WERI-Rb-1 (cell line): ENCODE measurements at regions not wholly inside any gene's neighbourhood (a gene's known extent, or its start where the extent isn't known, plus 50 kb on each side); places are given as distances from the start of the nearest gene placed in this dataset.

ENCODE experiments used
- DNase-seq: peaks from one replicate; pipeline ENCODE4 v3.0.0-alpha.2; 2020
- H3K27ac ChIP-seq: fragments of 250-450 bp; sonication (Bioruptor Pico); 2 replicates; pipeline ENCODE4 v1.5.1; 2020; ENCODE audit warnings: mild to moderate bottlenecking, moderate library complexity
- H3K27me3 ChIP-seq: fragments of 250-450 bp; sonication (Bioruptor Pico); 2 replicates; pipeline ENCODE4 v1.5.1; 2021; ENCODE audit warnings: mild to moderate bottlenecking, low read depth, moderate library complexity; ENCODE audit not compliant: insufficient read depth, severe bottlenecking
- H3K36me3 ChIP-seq: fragments of 250-450 bp; sonication (Bioruptor Pico); 2 replicates; pipeline ENCODE4 v1.5.1; 2020; ENCODE audit warnings: mild to moderate bottlenecking, moderate library complexity
- H3K4me3 ChIP-seq: 2 replicates; pipeline ENCODE4 v1.5.1; 2011; ENCODE audit warnings: low read depth, mild to moderate bottlenecking, control low read depth, low read length
- H3K9me3 ChIP-seq: fragments of 250-450 bp; sonication (Bioruptor Pico); 2 replicates; pipeline ENCODE4 v1.5.1; 2021; ENCODE audit warnings: mild to moderate bottlenecking, moderate library complexity; ENCODE audit not compliant: severe bottlenecking
- TF ChIP-seq, protein P1 (sequence below): IDR thresholded peaks from 2 replicates; pipeline ENCODE4 v1.5.1; 2011; ENCODE audit warnings: low read depth, mild to moderate bottlenecking, control low read depth, inconsistent platforms, low read length

DNA sequence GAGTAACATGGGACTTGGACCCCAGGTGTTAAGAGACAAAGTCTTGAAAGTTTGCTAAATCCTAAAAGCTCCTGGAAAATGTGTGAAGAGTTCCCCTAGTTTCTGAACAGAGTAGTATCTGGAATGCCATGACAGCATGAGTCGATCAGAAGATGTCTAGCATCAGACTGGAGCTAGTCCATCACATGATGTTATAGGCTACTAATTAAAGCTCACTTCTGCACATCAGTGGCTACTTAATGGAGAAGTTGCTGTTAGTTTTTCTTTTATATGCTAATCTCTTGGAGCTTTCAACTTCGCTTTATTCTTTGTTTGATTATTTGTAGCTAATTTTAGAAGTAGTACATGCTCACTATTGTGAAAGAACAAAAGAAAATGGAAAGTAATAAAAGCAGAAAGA, 471.3 kb upstream of the KLF4 start:
- peaks cover 68% of the 10 kb centered on the region for H3K27me3 ChIP-seq
- TF ChIP-seq, protein P1, sequence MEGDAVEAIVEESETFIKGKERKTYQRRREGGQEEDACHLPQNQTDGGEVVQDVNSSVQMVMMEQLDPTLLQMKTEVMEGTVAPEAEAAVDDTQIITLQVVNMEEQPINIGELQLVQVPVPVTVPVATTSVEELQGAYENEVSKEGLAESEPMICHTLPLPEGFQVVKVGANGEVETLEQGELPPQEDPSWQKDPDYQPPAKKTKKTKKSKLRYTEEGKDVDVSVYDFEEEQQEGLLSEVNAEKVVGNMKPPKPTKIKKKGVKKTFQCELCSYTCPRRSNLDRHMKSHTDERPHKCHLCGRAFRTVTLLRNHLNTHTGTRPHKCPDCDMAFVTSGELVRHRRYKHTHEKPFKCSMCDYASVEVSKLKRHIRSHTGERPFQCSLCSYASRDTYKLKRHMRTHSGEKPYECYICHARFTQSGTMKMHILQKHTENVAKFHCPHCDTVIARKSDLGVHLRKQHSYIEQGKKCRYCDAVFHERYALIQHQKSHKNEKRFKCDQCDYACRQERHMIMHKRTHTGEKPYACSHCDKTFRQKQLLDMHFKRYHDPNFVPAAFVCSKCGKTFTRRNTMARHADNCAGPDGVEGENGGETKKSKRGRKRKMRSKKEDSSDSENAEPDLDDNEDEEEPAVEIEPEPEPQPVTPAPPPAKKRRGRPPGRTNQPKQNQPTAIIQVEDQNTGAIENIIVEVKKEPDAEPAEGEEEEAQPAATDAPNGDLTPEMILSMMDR = no peak
- H3K9me3 ChIP-seq = no peaks in the 10 kb centered on the region
- no peak for DNase-seq
- no peaks in the 10 kb centered on the region for H3K36me3 ChIP-seq
- no peak overlapping the region for H3K27ac ChIP-seq
- H3K4me3 ChIP-seq = no peak overlapping the region

DNA sequence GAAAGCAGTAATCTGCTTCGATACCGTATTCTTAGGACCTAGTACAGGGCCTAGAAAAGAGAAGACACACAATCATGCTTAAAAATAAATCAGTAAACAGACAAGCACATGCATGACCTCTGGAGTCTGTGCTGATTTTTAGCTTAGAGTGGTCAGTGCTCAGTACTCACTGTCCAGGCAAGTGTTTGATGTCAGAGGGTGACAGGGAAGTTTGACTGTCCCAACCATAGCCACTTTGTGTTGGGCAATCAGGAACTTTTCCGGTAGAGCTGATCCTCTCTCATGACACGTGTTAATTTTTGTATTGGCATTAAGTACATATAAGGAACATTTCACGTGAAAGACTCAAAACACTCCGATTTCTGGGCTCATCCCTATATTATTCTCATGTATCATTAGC, 464.7 kb upstream of the KLF4 start:
- no peak for DNase-seq
- TF ChIP-seq, protein P1 = no peak

DNA sequence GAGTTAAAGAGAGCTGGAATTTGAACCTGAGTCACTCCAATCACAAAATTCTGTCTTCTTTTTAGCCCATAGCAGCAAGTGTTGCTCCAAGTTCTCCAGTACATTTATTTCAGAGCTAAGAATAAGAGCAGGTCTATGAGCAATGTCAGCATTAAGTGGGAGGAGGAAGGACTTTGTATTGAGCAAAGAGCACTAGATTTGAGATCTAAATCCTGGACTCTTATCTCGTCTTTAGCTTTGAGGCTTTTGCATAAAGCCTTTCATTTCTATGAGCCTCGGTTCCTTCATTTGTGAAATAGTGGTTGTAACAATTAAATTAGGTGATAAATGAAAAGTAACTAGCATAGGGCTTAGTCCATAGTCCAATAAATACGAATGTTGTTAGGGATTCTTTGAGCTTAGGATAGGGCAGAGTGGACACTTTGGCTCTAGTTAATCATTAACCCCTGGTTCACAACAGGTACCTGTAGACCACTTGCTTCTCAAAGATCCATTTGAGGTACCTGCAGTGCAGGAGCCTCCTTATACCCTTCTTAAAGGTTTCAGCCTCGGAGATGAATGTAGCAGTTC, 464.1 kb upstream of the KLF4 start:
- H3K36me3 ChIP-seq = no peaks in the 10 kb centered on the region
- H3K4me3 ChIP-seq = no peak overlapping the region
- H3K27me3 ChIP-seq = peaks cover 44% of the 10 kb centered on the region
- no peak for DNase-seq
- TF ChIP-seq, protein P1 = no peak
- no peak overlapping the region for H3K27ac ChIP-seq
- peaks cover 2% of the 10 kb centered on the region for H3K9me3 ChIP-seq

More for the DNA sequence above, 464.7 kb upstream of the KLF4 start:
- no peaks in the 10 kb centered on the region for H3K36me3 ChIP-seq
- peaks cover 50% of the 10 kb centered on the region for H3K27me3 ChIP-seq
- H3K27ac ChIP-seq = no peak overlapping the region
- no peak overlapping the region for H3K4me3 ChIP-seq
- H3K9me3 ChIP-seq = peaks cover 2% of the 10 kb centered on the region

DNA sequence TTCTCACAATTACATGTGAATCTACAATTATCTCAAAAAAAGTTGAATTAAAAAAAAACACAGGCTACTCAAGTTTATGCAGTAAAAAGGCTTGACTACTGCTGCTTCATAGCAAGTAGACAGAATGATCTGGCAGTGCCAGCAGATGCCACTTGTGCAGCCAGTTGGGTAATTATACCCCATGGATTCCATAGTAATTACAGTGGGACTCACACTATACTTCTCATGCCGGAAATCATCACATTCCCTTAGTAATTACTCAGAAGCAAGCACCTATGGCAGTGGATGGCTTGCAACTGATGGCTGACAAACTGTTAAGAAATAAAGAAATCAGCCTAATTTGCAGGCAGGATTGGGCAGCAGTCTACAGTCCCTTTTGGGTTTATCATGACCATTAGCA, 463.2 kb upstream of the KLF4 start:
- no peak overlapping the region for H3K27ac ChIP-seq
- no peaks in the 10 kb centered on the region for H3K36me3 ChIP-seq
- peaks cover 44% of the 10 kb centered on the region for H3K27me3 ChIP-seq
- no peak for DNase-seq
- peaks cover 2% of the 10 kb centered on the region for H3K9me3 ChIP-seq
- TF ChIP-seq, protein P1 = no peak
- H3K4me3 ChIP-seq = no peak overlapping the region

DNA sequence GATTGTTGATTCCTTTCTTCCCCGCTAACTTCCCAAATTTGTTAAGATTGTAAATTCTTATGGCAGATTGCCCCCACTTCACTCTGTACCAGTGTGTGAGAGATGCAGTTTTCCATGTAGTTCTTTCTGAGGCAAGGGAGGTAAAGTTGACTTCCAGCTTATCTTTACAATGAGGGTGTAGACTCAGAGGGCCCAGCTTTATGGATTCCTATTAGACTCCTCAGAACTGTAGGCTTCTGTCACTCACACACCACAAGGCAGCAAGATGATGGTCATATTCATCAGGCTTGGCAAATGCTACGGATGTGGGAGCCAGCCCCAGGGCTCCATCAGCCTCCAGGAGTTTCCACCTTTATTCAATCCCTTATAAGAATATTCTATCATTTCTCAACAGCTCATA, 461.9 kb upstream of the KLF4 start:
- Histone ChIP-seq H3K9me3 (peaks cover 2% of the 10 kb centered on the region), H3K27me3 (peaks cover 38% of the 10 kb centered on the region), H3K36me3 (no peaks in the 10 kb centered on the region), H3K27ac (no peak overlapping the region), H3K4me3 (no peak overlapping the region)
- DNase-seq = no peak
- TF ChIP-seq, protein P1 = no peak

DNA sequence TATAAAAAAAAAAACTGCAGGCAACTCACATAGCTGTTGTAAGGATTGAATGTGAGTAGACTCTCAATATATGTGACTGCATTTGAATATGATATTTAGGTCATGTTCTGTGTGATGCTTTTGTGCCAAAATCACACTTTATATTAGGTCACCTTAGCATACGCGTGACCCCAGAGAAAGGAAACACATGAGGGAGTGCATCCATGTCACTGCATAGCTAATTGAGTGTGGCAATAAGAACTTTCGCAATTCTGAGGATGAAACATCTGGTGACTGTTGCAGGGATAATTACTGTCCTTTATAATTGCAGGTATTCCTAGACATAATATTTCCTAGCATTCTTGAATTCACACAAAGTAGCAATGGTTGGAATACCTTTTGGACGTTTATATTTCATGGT, 459.5 kb upstream of the KLF4 start:
- peaks cover 2% of the 10 kb centered on the region for H3K9me3 ChIP-seq
- TF ChIP-seq, protein P1 = no peak
- no peak for DNase-seq
- H3K36me3 ChIP-seq = no peaks in the 10 kb centered on the region
- H3K27ac ChIP-seq = no peak overlapping the region
- peaks cover 23% of the 10 kb centered on the region for H3K27me3 ChIP-seq
- H3K4me3 ChIP-seq = no peak overlapping the region
